ENCODE measurements at regions not wholly inside any gene's neighbourhood (a gene's known extent, or its start where the extent isn't known, plus 50 kb on each side); places are given as distances from the start of the nearest gene placed in this dataset.

DNA sequence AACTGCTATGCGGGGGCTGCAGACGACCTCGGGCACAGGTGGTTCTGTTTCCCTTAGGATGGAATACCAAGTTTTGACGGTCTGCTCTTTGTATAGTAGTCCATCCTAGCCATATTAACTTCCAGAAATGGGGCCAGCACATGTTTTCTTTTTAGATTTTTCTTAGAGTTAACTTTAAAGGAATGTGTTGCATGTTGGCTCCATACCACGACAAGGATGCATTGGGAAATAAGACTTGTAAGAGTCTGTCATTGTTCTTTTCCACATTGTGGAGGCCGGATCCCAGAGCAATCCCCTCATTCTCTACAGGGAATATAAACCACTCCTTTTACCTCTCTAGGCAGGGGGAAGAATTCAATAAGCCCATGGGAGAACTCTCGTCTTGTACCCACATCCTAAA, 87.1 kb upstream of the PLSCR4 start:
- TF ChIP-seq POLR2AphosphoS5 (IDR thresholded peaks at IDR 0.05; ENCODE audit: borderline replicate concordance, low read depth, low read length), result no peak
- no peak for TF ChIP-seq EZH2 (IDR thresholded peaks at IDR 0.05)
